IPS-15b (cell line): ENCODE measurements at regions not wholly inside any gene's neighbourhood (a gene's known extent, or its start where the extent isn't known, plus 50 kb on each side); places are given as distances from the start of the nearest gene placed in this dataset.
"Not testable (repeated sequence)": the region's sequence is repeated elsewhere in the genome, so short reads cannot be mapped to it uniquely, and the experiment has no call there.

Experiments
- H3K27me3 ChIP-seq: one replicate; pipeline ENCODE4 v1.6.1; 2013; ENCODE audit warnings: low read length; ENCODE audit not compliant: control insufficient read depth, insufficient read depth
- H3K36me3 ChIP-seq: one replicate; pipeline ENCODE4 v1.6.1; 2013; ENCODE audit warnings: low read length; ENCODE audit not compliant: control insufficient read depth, insufficient read depth
- H3K4me1 ChIP-seq: one replicate; pipeline ENCODE4 v1.6.1; 2013; ENCODE audit warnings: mild to moderate bottlenecking, low read length; ENCODE audit not compliant: control insufficient read depth, insufficient read depth
- H3K4me3 ChIP-seq: one replicate; pipeline ENCODE4 v1.5.1; 2013; ENCODE audit warnings: low read depth, low read length
- H3K9ac ChIP-seq: one replicate; pipeline ENCODE4 v1.6.1; 2013; ENCODE audit warnings: low read depth, mild to moderate bottlenecking, low read length
- H3K9me3 ChIP-seq: one replicate; pipeline ENCODE4 v1.6.1; 2013; ENCODE audit warnings: mild to moderate bottlenecking, low read length; ENCODE audit not compliant: control insufficient read depth, insufficient read depth

DNA sequence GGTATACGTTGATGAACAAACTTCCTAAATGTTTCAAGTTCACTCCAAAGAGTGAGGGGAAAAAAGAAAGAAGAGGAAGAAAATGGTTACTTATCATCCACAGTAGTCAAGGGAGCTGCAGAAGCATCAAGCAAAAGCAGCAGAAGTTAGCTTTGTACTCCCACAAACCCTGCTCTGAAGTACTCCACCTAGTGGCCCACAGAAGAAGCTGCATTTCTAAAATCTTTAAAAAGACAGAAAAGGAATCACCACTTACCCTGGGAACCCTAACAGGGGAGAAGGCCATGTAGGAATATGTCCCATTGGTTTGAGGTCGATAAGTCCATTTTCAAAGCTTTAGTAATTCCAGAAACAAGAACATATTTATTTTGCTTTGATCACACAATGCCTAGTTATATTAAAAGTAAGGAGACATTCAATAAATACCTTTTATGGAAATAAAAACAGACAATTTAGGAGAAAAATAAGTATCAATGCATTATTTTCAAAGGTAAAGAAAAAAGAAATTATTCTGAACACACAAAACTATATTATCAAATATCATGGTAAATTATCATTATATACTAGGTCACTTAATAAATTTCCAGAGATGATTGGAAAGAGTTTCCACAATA lies 900.5 kb upstream of the DEFB115 start:
- not testable (repeated sequence) for H3K27me3 ChIP-seq, H3K9me3 ChIP-seq, H3K36me3 ChIP-seq, H3K4me1 ChIP-seq, H3K4me3 ChIP-seq, H3K9ac ChIP-seq

DNA sequence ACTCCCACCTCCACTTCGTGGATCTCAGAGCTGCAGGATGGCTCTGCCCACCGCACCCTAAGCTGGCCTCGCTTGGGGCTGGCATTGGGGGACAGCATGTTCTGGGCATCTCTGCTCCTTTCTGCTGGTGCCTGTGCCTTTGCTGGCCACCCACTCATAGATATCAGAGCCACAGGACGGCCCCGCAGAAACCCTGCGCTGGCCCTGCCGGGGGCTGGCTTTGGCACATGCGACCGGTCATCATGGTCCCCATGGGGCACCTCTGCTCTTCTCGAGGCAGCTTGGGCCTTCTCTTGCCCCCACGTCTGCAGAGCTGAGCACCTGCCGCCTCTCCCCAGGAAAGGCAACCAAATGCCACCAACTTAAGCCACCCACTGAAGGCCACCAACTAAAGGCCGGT lies 895.7 kb upstream of the DEFB115 start:
- not testable (repeated sequence) for H3K27me3 ChIP-seq, H3K4me3 ChIP-seq, H3K9ac ChIP-seq, H3K9me3 ChIP-seq, H3K4me1 ChIP-seq, H3K36me3 ChIP-seq

DNA sequence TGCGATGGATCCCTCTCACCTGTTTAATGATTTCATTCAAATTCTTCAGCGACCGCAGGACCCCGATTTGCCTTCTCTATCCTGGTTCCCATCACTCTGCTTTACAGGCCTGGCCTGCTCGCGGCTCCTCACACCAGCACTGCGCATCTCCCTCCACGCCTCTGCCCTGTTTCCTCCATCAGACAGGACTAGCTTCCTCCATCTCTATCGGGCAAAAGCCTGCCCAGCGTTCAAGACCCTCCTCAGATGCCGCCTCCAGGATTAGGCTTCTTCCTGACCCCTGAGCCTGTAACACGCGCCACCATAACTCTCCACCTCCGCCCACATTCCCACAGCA lies 881.1 kb upstream of the DEFB115 start:
- not testable (repeated sequence) for H3K9me3 ChIP-seq, H3K4me1 ChIP-seq, H3K27me3 ChIP-seq, H3K36me3 ChIP-seq, H3K9ac ChIP-seq
- peak overlapping the region; percentile 41 for H3K4me3 ChIP-seq

DNA sequence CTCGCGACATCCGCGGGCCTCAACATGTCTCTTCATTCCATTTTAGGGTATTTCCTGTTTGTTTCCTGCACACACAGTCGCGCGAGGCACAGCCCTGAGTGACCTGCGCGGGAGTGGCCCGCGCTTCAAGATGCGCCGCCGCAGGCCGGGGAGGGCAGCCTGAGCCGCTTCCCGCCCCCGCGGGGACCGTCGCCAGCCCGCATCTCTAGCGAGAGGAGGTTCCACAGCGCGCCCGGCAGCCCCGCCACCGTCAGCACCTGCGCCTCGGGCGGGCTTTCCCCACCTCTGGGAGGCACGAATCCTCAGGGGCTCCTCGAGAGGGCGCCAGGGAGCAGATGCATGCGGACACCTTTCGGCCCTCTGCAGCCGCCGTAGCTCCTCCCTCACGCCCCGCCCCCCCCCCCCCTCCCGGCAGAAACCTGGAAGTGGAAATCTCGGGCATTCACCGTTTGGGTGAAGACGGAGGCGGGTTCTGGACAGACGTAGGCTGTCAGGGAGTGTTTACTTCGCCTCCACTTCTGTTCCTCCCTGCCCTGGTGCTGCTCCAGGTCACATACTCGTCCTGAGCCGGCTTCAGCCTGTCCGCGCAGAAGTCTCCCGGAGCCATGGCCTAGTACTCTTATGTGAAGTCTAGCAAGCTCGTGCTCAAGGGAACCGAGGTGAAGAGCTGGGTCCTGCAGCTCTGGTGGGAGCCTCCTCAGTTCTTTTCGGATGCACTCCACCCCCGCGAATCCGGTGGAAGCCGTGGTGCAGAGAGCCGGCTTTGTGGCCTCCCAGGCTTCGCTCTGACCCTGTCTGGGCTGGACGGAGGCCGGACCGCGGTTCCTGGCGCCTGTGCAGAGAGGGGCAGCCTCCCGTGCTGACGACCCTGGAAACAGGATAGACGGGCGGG lies 880.5 kb upstream of the DEFB115 start:
- Histone ChIP-seq H3K36me3 (no peaks in the 10 kb centered on the region), H3K9me3 (no peaks in the 10 kb centered on the region), H3K4me3 (peak overlapping the region; percentile 73), H3K9ac (peak overlapping the region; percentile 60), H3K27me3 (no peaks in the 10 kb centered on the region), H3K4me1 (no peaks in the 10 kb centered on the region)

DNA sequence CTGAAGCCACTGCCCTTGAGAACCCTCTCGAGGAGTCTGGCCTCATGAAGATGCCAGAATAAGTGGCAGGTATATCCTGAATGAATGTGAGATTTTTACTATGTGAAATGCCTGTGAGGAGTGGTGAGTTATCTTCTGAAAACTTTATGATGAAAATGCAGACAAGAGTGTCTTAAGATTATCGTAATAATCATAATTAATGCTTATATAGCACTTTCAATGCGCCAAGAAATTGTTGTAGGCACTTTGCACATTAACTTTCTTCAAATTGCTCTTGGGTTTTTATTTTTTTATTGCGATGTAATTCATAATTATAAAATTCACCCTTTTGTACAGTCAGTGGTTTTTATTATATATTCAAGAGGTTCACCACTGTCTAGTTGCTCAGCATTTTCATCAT lies 879.1 kb upstream of the DEFB115 start:
- not testable (repeated sequence) for H3K4me3 ChIP-seq

DNA sequence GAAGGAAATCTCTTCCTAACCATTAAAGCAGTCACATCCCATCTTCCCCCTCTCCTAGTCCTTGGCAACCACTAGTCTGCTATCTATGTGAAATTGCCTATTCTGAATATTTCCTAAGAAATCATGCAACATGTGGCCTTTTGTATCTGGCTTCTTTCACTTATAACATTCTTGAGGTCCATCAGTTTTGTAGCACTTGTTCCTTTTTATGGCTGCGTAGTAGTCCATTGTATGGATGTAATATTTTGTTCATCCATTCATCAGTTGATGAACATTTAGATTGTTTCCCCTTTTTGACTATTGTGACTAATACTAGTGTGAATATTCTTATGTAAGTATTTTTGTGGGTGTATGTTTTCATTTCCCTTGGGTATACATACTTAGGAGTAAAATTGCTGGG lies 878.7 kb upstream of the DEFB115 start:
- not testable (repeated sequence) for H3K4me3 ChIP-seq, H3K4me1 ChIP-seq, H3K9me3 ChIP-seq, H3K9ac ChIP-seq, H3K27me3 ChIP-seq, H3K36me3 ChIP-seq

More for the DNA sequence above, 879.1 kb upstream of the DEFB115 start:
- not testable (repeated sequence) for H3K9me3 ChIP-seq, H3K27me3 ChIP-seq, H3K36me3 ChIP-seq, H3K9ac ChIP-seq, H3K4me1 ChIP-seq

DNA sequence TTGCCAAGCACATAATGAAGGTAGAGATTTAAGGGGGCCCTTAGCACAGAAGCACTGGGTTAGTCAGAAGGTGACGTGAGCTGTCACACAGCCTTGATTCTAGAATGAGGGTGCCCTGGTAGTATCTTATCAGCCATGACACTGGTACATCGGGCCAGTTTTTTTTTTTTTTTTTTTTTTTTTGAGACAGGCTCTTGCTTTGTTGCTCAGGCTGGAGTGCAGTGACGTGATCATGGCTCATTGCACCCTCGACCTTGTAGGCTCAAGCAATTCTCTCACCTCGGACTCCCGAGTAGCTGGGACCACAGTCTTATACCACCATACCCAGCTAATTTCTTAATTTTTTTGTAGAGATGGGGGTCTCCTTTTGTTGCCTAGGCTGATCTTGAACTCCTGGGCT lies 872.6 kb upstream of the DEFB115 start:
- not testable (repeated sequence) for H3K4me1 ChIP-seq, H3K27me3 ChIP-seq, H3K9ac ChIP-seq, H3K4me3 ChIP-seq, H3K9me3 ChIP-seq, H3K36me3 ChIP-seq

DNA sequence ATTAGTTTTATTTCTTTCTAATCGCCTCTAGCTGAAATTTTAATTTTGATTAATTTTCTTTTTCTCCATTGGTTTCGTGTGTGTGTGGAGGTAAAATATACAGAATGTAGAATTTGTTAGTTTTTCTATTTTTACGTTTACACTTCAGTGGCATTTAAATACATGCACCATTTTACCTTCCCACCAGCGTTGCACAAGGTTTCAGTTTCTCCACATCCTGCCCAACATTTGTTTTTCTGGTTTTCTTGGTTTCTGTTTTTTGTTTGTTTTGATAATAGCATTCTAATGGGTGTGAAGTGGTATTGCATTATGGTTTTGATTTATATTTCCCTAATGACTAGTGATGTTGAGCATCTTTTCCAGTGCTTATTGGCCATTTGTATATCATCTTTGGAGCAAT lies 871.4 kb upstream of the DEFB115 start:
- not testable (repeated sequence) for H3K4me3 ChIP-seq, H3K9ac ChIP-seq, H3K27me3 ChIP-seq, H3K36me3 ChIP-seq, H3K9me3 ChIP-seq, H3K4me1 ChIP-seq

DNA sequence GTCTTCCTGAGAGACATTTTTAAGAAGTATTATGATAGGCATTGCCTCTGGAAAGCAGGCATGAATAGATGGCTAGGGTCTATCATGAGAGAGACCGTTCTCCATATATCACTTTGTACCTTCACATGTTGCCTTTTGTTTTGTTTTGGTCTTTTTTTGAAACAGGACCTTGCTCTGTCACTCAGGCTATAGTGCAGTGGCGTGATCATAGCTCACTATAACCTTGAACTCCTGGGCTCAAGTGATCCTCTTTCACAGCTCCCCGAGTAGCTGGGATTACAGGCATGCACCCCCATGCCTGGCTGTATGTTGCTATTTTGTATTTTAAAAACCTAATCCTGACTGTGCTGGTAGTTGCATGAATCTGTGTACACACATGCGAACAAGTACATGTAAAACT lies 869.6 kb upstream of the DEFB115 start:
- H3K9me3 ChIP-seq, H3K9ac ChIP-seq, H3K27me3 ChIP-seq, H3K4me3 ChIP-seq, H3K36me3 ChIP-seq, H3K4me1 ChIP-seq: not testable (repeated sequence)

DNA sequence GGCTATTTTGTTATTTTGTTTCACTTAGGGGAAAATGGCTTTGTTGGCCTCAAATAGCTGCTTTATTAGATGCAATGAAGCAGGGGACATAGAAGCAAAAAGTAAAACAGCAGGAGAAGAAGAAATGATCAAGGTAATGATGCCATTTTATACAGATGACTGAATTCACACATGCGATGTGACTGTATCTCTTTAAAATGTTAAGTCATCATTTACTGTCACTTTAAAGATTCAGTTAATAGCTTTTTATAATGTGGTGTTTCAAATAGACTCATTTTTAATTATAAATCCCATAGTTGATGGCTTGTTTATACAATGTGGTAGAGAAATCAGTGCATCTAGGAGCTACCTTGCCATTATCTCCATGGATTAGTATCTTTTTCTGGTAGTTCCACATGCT lies 863.9 kb upstream of the DEFB115 start:
- not testable (repeated sequence) for H3K9ac ChIP-seq, H3K9me3 ChIP-seq, H3K36me3 ChIP-seq, H3K4me1 ChIP-seq, H3K4me3 ChIP-seq, H3K27me3 ChIP-seq

DNA sequence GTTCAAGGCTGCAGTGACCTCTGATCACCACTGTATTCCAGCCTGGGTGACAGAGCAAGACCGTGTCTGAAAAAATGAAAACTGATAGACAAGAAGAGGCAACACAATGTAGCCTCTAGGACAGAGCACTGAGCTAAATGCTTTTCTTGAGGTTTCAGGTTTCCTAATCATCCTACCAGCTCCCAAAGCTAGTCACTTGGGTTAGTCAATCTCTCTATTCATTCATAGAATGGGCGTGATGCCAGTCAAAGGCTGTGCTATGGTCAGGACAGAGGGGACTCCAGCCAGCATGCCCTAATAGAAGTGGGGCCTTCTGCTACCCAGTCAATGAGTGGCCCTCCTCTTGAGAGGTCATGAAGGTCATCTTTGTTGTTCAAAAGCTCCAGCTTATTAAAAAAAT lies 860.4 kb upstream of the DEFB115 start:
- H3K9me3 ChIP-seq, H3K9ac ChIP-seq, H3K27me3 ChIP-seq, H3K4me1 ChIP-seq, H3K36me3 ChIP-seq, H3K4me3 ChIP-seq: not testable (repeated sequence)

DNA sequence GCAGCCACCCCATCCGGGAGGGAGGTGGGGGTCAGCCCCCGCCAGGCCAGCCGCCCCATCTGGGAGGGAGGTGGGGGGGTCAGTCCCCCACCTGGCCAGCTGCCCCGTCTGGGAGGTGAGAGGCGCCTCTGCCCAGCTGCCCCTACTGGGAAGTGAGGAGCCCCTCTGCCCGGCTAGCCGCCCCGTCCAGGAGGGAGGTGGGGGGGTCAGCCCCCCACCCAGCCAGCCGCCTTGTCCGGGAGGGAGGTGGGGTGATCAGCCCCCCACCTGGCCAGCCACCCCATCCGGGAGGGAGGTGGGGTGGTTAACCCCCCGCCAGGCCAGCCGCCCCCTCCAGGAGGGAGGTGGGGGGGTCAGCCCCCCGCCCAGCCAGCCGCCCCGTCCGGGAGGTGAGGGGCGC lies 852.4 kb upstream of the DEFB115 start:
- H3K36me3 ChIP-seq: not testable (repeated sequence)

More for the DNA sequence above, 852.4 kb upstream of the DEFB115 start:
- not testable (repeated sequence) for H3K9ac ChIP-seq, H3K4me1 ChIP-seq, H3K27me3 ChIP-seq, H3K4me3 ChIP-seq, H3K9me3 ChIP-seq
